RKO (cell line): ENCODE measurements at regions not wholly inside any gene's neighbourhood (a gene's known extent, or its start where the extent isn't known, plus 50 kb on each side); places are given as distances from the start of the nearest gene placed in this dataset.
"Not testable (repeated sequence)": the region's sequence is repeated elsewhere in the genome, so short reads cannot be mapped to it uniquely, and the experiment has no call there.

Experiments used
- DNase-seq: peaks from one replicate; pipeline ENCODE4 v3.0.0-alpha.2; 2016; ENCODE audit warnings: low spot score

DNA sequence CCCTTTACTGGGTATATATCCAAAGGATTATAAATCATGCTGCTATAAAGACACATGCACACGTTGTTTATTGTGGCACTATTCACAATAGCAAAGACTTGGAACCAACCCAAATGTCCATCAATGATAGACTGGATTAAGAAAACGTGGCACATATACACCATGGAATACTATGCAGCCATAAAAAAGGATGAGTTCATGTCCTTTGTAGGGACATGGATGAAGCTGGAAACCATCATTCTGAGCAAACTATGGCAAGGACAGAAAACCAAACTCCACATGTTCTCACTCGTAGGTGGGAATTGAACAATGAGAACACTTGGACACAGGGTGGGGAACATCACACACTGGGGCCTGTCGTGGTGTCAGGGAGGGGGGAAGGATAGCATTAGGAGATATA, 59.2 kb downstream of the CXorf49B start:
- DNase-seq: not testable (repeated sequence)

DNA sequence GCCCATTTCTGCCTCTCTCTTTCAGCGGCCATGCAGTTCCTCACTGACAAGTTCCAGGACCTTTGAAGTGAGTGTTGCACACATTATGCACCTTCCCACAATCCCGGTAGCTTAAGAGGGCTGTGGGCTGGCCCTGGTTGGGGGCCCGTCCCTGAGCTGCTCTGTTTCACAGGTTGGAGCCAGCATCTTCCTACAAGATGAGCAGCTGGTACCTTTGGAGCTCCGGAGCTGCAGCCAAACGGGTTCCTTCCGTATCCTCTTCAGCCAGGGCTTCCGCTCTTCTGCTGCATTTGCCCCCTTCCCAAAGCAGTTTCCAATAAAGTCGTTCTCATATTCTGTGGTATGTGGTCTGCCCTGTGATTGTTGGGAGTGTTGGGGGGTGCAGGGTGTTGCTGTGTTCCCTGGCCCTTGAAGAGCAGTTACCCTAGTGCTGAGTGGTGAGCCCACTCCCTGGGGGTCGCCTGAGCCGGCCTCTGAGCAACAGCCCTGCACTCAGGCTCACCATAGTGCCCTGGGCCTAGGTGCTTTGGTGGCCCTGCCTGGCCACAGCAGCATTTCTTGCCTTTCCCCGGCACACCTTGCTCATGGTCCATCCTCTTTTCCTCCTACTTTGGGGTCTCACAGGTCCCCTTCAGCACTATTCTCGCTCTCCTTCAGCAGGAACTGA, 60.4 kb downstream of the CXorf49B start:
- DNase-seq: no peak

DNA sequence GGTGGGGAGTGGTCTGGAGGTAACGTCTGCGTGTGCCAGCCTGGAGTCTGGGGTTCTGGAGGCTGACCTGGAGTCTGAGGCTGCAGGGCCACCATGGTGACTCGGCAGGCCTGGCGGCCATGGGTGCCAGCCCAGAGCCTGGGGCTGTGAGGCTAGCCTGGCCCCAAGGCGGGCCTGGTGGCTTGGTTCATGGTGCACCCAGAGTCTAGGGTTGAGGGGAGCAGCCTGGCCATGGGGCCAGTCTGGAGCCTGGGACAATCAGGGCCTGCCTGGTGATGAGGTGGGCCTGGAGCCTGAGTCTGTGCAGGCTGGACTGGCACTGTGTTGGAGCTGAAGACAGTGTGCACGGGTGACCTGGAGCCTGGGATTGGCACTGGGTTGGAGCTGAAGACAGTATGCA, 64.9 kb downstream of the CXorf49B start:
- no peak for DNase-seq

DNA sequence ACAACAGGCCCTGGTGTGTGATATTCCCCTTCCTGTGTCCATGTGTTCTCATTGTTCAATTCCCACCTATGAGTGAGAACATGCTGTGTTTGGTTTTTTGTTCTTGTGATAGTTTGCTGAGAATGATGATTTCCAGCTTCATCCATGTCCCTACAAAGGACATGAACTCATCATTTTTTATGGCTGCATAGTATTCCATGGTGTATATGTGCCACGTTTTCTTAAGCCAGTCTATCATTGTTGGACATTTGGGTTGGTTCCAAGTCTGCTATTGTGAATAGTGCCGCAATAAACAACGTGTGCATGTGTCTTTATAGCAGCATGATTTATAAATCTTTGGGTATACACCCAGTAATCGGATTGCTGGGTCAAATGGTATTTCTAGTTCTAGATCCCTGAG, 72.6 kb upstream of the NHSL2 start:
- not testable (repeated sequence) for DNase-seq

DNA sequence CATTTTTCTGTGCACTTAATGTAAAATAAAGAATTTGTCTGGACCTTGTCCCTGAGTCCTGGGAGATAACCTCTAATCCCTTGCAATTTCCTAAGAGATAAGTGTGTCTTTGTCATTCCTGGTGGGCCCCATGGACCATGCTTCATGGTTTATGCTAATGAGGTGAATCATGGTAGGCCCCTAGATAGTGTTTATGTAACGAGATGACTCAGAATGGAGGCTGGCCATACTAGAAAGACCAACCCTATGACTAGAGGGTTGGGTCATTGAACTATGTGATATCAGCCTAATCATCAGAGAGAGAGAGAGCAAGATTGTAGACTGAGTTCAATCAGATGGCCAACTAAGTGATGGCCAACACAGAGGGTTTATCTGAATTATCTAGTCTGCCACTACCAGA, 64.2 kb upstream of the NHSL2 start:
- peak; percentile 46 for DNase-seq

DNA sequence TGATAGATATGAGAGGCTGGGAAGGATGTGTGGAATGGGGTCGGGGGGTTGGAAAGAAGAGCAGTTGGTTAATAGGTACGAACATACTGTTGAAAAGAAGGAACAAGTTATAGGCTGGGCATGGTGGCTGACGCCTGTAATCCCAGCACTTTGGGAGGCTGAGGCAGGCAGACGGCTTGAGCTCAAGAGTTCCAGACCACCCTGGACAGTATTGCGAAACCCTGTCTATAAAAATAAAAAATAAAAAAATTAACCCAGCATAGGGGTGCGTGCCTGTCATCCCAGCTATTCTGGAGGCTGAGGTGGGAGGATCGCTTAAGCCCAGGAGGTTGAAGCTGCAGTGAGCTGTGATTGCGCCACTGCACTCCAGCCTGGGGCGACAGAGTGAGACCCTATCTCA, 58.5 kb upstream of the NHSL2 start:
- no peak for DNase-seq

DNA sequence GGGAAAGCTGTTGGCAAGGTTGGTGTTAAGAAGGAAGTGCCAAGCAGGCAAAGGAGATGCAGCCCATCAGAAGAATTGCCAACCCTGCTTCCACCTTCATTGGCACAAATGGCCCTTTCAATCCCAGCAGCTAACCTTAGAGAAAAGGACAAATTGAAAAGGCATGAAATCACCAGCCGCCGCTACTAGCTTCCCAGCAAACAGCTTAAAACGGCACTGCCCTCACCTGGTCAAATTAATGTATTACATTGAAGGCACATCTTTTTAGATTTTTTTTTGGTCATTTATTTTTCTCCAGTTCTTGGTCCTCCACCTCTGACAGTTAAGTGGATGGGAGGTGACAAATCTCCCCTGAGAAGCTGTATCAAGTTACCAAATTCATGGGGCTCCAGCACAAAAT, 51.0 kb upstream of the NHSL2 start:
- DNase-seq: peak; percentile 50
